Breast epithelium (tissue), 4 donors: ENCODE measurements at regions not wholly inside any gene's neighbourhood (a gene's known extent, or its start where the extent isn't known, plus 50 kb on each side); places are given as distances from the start of the nearest gene placed in this dataset.
"Not testable (repeated sequence)": the region's sequence is repeated elsewhere in the genome, so short reads cannot be mapped to it uniquely, and the experiment has no call there.

Experiments
- DNase-seq, 2 donors: peaks; one replicate each; pipeline ENCODE4 v3.0.0-alpha.2; 2019; ENCODE audit warnings: low spot score in 2 of 2
- H3K27ac ChIP-seq, 2 donors: fragments of 200-600 bp; sonication (generic) in 1 of 2; one replicate each; pipeline ENCODE4 v1.5.1; 2016 to 2019; ENCODE audit warnings: mild to moderate bottlenecking in 1 of 2
- H3K27me3 ChIP-seq, 2 donors: fragments of 200-600 bp; sonication (generic) in 1 of 2; one replicate each; pipeline versions ENCODE4 v1.5.1 to v1.6.0; 2017 to 2019; ENCODE audit warnings: control low read depth in 1 of 2, mild to moderate bottlenecking in 1 of 2
- H3K36me3 ChIP-seq: fragments of 200-600 bp; one replicate; pipeline ENCODE4 v1.5.1; 2019
- H3K4me1 ChIP-seq, 2 donors: fragments of 200-600 bp; sonication (generic); one replicate each; pipeline ENCODE4 v1.5.1; 2016 to 2019; ENCODE audit warnings: control low read depth in 1 of 2
- H3K4me3 ChIP-seq, 3 donors: fragments of 200-600 bp; sonication (generic); 1 replicate in 2 of 3; 2 replicates in 1 of 3; pipeline ENCODE4 v1.5.1; 2016 to 2019; ENCODE audit warnings: mild to moderate bottlenecking in 3 of 3, moderate library complexity in 2 of 3
- H3K9me3 ChIP-seq, 2 donors: fragments of 200-600 bp; sonication (generic) in 1 of 2; one replicate each; pipeline ENCODE4 v1.5.1; 2016 to 2019; ENCODE audit warnings: control low read depth in 1 of 2
- CTCF ChIP-seq, 3 donors: fragments of 450-650 bp; IDR thresholded peaks; one replicate each; pipeline ENCODE4 v1.5.1; 2016 to 2017; ENCODE audit warnings: antibody characterized with exemption in 3 of 3, mild to moderate bottlenecking in 3 of 3, moderate library complexity in 3 of 3
- POLR2A ChIP-seq: fragments of 450-650 bp; IDR thresholded peaks from one replicate; pipeline ENCODE4 v1.6.1; 2016; ENCODE audit warnings: antibody characterized with exemption, mild to moderate bottlenecking, moderate library complexity
- POLR2AphosphoS5 ChIP-seq, 3 donors: sonication (generic); formaldehyde crosslinking; IDR thresholded peaks; one replicate each; pipeline ENCODE4 v1.6.1; 2017; ENCODE audit warnings: antibody characterized with exemption in 3 of 3
- intact Hi-C: fragments of 100-400 bp; cut with DNase I; formaldehyde crosslinking; loops from one replicate; pipeline ENCODE4 v1.15.1; 2023; ENCODE audit warnings: low total_unique reads

GRCh38 chr13:62119739-62120700 is 704.4 kb upstream of the PCDH20 start:
- intact Hi-C loops: no loop called here
- H3K9me3 ChIP-seq: no peaks in the 10 kb centered on the region
- no peak overlapping the region for H3K4me3 ChIP-seq
- DNase-seq: no peak
- no peak overlapping the region for H3K27ac ChIP-seq
- no peaks in the 10 kb centered on the region for H3K4me1 ChIP-seq
- no peaks in the 10 kb centered on the region for H3K27me3 ChIP-seq
- TF ChIP-seq POLR2A (no peak), CTCF (IDR thresholded peaks at IDR 0.05) (peak in 1 of 3 donors; percentile 38)
- H3K36me3 ChIP-seq: no peaks in the 10 kb centered on the region

- Histone ChIP-seq H3K36me3 (no peaks in the 10 kb centered on the region), H3K9me3 (no peaks in the 10 kb centered on the region), H3K4me1 (no peaks in the 10 kb centered on the region), H3K27me3 (no peaks in the 10 kb centered on the region), H3K27ac (no peak overlapping the region), H3K4me3 (no peak overlapping the region)
- no peak for TF ChIP-seq CTCF (IDR thresholded peaks at IDR 0.05)
- TF ChIP-seq POLR2A: no peak
- TF ChIP-seq POLR2AphosphoS5 (IDR thresholded peaks at IDR 0.05): no peak
- no peak for DNase-seq
- intact Hi-C loops: no loop called here
Observed at GRCh38 chr13:62115831-62116230, 700.2 kb upstream of the PCDH20 start.

DNA sequence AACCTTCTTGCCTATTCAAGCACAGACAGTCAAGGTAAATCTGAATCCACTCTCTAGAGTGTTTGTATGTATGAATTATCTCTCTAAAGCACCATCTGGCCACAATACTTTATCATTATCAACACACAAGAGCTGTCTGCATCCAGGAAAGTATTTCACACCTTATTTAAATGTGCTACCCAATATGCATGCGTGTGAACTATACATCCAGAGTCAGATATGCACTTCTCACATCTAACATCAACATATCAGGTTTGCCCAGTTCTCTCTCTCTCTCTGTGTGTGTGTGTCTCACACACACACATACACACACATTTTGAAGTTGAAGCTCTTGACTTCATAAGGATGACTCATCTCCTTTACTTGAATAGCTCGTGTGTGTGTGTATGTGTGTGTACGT is 697.5 kb upstream of the PCDH20 start:
- Histone ChIP-seq H3K4me1 (no peaks in the 10 kb centered on the region), H3K9me3 (no peaks in the 10 kb centered on the region), H3K36me3 (no peaks in the 10 kb centered on the region), H3K4me3 (no peak overlapping the region), H3K27ac (no peak overlapping the region), H3K27me3 (no peaks in the 10 kb centered on the region)
- intact Hi-C loops: no loop called here
- no peak for TF ChIP-seq CTCF (IDR thresholded peaks at IDR 0.05)
- TF ChIP-seq POLR2AphosphoS5 (IDR thresholded peaks at IDR 0.05): no peak
- no peak for TF ChIP-seq POLR2A
- no peak for DNase-seq

DNA sequence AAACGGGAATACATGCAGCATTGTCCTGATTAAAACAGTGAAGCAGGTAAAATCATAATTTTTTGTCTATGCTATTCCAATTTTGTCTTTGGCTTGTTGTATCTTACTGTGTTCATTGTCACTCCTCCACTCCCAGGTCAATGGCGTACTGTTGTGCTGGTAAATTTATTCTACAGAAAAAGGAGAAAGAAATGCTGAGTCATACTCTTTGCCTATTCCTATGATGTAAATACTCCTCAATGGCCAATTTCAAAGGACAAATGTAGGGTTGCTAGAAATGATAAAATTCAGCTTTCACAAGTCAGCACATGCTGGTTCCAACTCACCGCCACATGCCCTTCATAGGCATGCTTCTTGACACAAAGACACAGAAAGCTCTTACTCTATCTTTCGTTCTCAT is 694.4 kb upstream of the PCDH20 start:
- Histone ChIP-seq H3K9me3 (no peaks in the 10 kb centered on the region), H3K4me1 (no peaks in the 10 kb centered on the region), H3K27ac (no peak overlapping the region), H3K27me3 (no peaks in the 10 kb centered on the region), H3K4me3 (no peak overlapping the region), H3K36me3 (no peaks in the 10 kb centered on the region)
- DNase-seq: no peak
- intact Hi-C loops: no loop called here
- TF ChIP-seq CTCF (IDR thresholded peaks at IDR 0.05): no peak
- TF ChIP-seq POLR2AphosphoS5 (IDR thresholded peaks at IDR 0.05): no peak
- TF ChIP-seq POLR2A: no peak

DNA sequence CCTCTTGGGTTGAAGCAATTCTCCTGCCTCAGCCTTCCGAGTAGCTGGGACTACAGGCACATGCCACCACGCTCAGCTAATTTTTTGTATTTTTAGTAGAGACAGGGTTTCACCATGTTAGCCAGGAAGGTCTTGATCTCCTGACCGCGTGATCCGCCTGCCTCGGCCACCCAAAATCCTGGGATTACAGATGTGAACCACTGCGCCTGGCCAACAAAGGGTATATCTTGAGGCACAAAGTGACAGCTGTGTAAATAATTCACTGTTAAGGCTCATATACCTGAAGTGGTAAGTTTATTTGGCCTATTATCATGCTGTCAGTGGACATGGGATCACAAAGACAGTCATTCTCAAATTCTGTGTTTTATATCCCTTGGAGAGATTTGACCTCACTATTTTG is 688.5 kb upstream of the PCDH20 start:
- DNase-seq, H3K27me3 ChIP-seq, H3K36me3 ChIP-seq, H3K4me3 ChIP-seq, H3K27ac ChIP-seq, H3K9me3 ChIP-seq, intact Hi-C loops, H3K4me1 ChIP-seq: not testable (repeated sequence)
